ENCODE measurements at regions not wholly inside any gene's neighbourhood (a gene's known extent, or its start where the extent isn't known, plus 50 kb on each side); places are given as distances from the start of the nearest gene placed in this dataset.

- Histone ChIP-seq H3K4me2 (no peak overlapping the region), H3F3A (replicated peaks; ENCODE audit: insufficient read depth) (no peaks in the 10 kb centered on the region), H3K9me3 (no peaks in the 10 kb centered on the region), H2AFZ (ENCODE audit: low read depth) (no peak overlapping the region), H3K27me3 (ENCODE audit: insufficient read depth) (no peaks in the 10 kb centered on the region), H3K36me3 (replicated peaks in 1 of 2; ENCODE audit: control insufficient read depth in 1 of 2, insufficient read depth in 2 of 2, low read length in 1 of 2) (no peaks in the 10 kb centered on the region), H3K4me3 (ENCODE audit: low read depth in 2 of 2, low read length in 1 of 2) (no peak overlapping the region), H4K20me1 (ENCODE audit: insufficient read depth) (no peaks in the 10 kb centered on the region), H3K4me1 (ENCODE audit: control insufficient read depth in 1 of 2, insufficient read depth in 2 of 2, low read depth in 1 of 2, low read length in 1 of 2) (no peaks in the 10 kb centered on the region), H3K9me2 (no peaks in the 10 kb centered on the region), H3K79me2 (ENCODE audit: insufficient read depth) (no peaks in the 10 kb centered on the region), H3K9ac (no peak overlapping the region), H3K27ac (ENCODE audit: low read depth in 2 of 2, low read length in 1 of 2) (no peak overlapping the region)
- DNase-seq: no peak
- POLR2A ChIA-PET: no interaction called here
- TF ChIP-seq EZH2phosphoT487 (IDR thresholded peaks at IDR 0.05; ENCODE audit: borderline replicate concordance, low read depth) (no peak), SIN3A (IDR thresholded peaks at IDR 0.05; ENCODE audit: borderline replicate concordance, low read depth, low read length) (no peak), YY1 (IDR thresholded peaks at IDR 0.05; ENCODE audit: low read depth) (no peak), POLR2AphosphoS5 (IDR thresholded peaks at IDR 0.05; ENCODE audit: low read depth, low read length) (no peak), RXRA (IDR thresholded peaks at IDR 0.05; ENCODE audit: borderline replicate concordance, low read depth) (no peak), ZBTB33 (IDR thresholded peaks at IDR 0.05; ENCODE audit: borderline replicate concordance, low read depth) (no peak), REST (IDR thresholded peaks at IDR 0.05; ENCODE audit: low read depth, low read length) (no peak), RCOR1 (IDR thresholded peaks at IDR 0.05; ENCODE audit: low read length) (no peak), FOXM1 (IDR thresholded peaks at IDR 0.05; ENCODE audit: low read depth) (no peak), USF2 (IDR thresholded peaks at IDR 0.05; ENCODE audit: borderline replicate concordance, low read depth, low read length) (no peak)
- CTCF ChIA-PET: no interaction called here
- WGBS (ENCODE audit: low lambda C conversion rate): 11% methylated on average over 1 of the region's 1 CpG
Measured at GRCh38 chr3:68408626-68409025, 523.7 kb downstream of the TAFA4 start.

- no peak overlapping the region for H3K9ac ChIP-seq
- no peaks in the 10 kb centered on the region for H3K79me2 ChIP-seq (ENCODE audit: insufficient read depth)
- no peak overlapping the region for H3K27ac ChIP-seq (ENCODE audit: low read depth in 2 of 2, low read length in 1 of 2)
- H3K4me2 ChIP-seq: no peak overlapping the region
- H3K9me3 ChIP-seq: 0 out of 2 replicates have a peak, but pooled peaks cover 3% of the 10 kb centered on the region
- no peak for TF ChIP-seq EP300 (IDR thresholded peaks at IDR 0.05; ENCODE audit: borderline replicate concordance in 1 of 2, low read depth in 1 of 2, low read length in 1 of 2)
- no peak for TF ChIP-seq GABPA (IDR thresholded peaks at IDR 0.05; ENCODE audit: low read depth)
- no peak for TF ChIP-seq IRF3 (IDR thresholded peaks at IDR 0.05; ENCODE audit: low read depth, low read length)
- TF ChIP-seq RFX5 (IDR thresholded peaks at IDR 0.05; ENCODE audit: low read length): no peak
- no peak for TF ChIP-seq MXI1 (IDR thresholded peaks at IDR 0.05; ENCODE audit: low read depth, low read length)
- no peak for TF ChIP-seq RAD21 (IDR thresholded peaks at IDR 0.05; ENCODE audit: low read length)
- TF ChIP-seq TEAD4 (IDR thresholded peaks at IDR 0.05; ENCODE audit: borderline replicate concordance, insufficient read depth): no peak
- no peak for TF ChIP-seq PBX3 (IDR thresholded peaks at IDR 0.05)
- no peak for TF ChIP-seq RXRA (IDR thresholded peaks at IDR 0.05; ENCODE audit: borderline replicate concordance, low read depth)
- POLR2A ChIA-PET: no interaction called here
- no peak overlapping the region for H2AFZ ChIP-seq (ENCODE audit: low read depth)
- H3K36me3 ChIP-seq (replicated peaks in 1 of 2; ENCODE audit: control insufficient read depth in 1 of 2, insufficient read depth in 2 of 2, low read length in 1 of 2): no peaks in the 10 kb centered on the region
- H3K4me3 ChIP-seq (ENCODE audit: low read depth in 2 of 2, low read length in 1 of 2): no peak overlapping the region
- CTCF ChIA-PET: no interaction called here
- no peaks in the 10 kb centered on the region for H4K20me1 ChIP-seq (ENCODE audit: insufficient read depth)
- no peaks in the 10 kb centered on the region for H3F3A ChIP-seq (replicated peaks; ENCODE audit: insufficient read depth)
- H3K9me2 ChIP-seq: no peaks in the 10 kb centered on the region
- no peaks in the 10 kb centered on the region for H3K27me3 ChIP-seq (ENCODE audit: insufficient read depth)
- H3K4me1 ChIP-seq (ENCODE audit: control insufficient read depth in 1 of 2, insufficient read depth in 2 of 2, low read depth in 1 of 2, low read length in 1 of 2): no peaks in the 10 kb centered on the region
- DNase-seq: no peak
Measured at GRCh38 chr3:68403741-68404140, 528.6 kb downstream of the TAFA4 start.
